Astrocyte (in vitro differentiated cells and primary cell): ENCODE measurements at regions not wholly inside any gene's neighbourhood (a gene's known extent, or its start where the extent isn't known, plus 50 kb on each side); places are given as distances from the start of the nearest gene placed in this dataset.
A peak's percentile ranks its signal among the peaks of the same experiment; 100 is the strongest.

Experiments used
- DNase-seq: peaks from one replicate; pipeline ENCODE4 v3.0.0-alpha.2; 2010; ENCODE audit warnings: low read depth
- FAIRE-seq: peaks from 2 replicates; lab custom pipeline; 2011; peaks lifted over from hg19 to GRCh38; lab: Jason Lieb, UNC
- H2AFZ ChIP-seq: 2 replicates; pipeline ENCODE4 v1.6.0; 2012; ENCODE audit warnings: low read depth, low read length, inconsistent platforms
- H3K27ac ChIP-seq: 2 replicates; pipeline ENCODE4 v1.5.1; 2011; ENCODE audit warnings: low read depth, low read length, inconsistent platforms
- H3K27me3 ChIP-seq: 2 replicates; pipeline ENCODE4 v1.6.0; 2011; ENCODE audit warnings: low read length, inconsistent platforms; ENCODE audit not compliant: insufficient read depth
- H3K36me3 ChIP-seq: 2 replicates; pipeline ENCODE4 v1.5.1; 2011; ENCODE audit warnings: low read length, inconsistent platforms; ENCODE audit not compliant: insufficient read depth
- H3K4me1 ChIP-seq: 2 replicates; pipeline ENCODE4 v1.5.1; 2011; ENCODE audit warnings: low read length, inconsistent platforms; ENCODE audit not compliant: insufficient read depth
- H3K4me2 ChIP-seq: 2 replicates; pipeline ENCODE4 v1.6.0; 2012; ENCODE audit warnings: low read length, inconsistent platforms
- H3K4me3 ChIP-seq: 2 replicates; pipeline ENCODE4 v1.5.1; 2011; ENCODE audit warnings: low read depth, mild to moderate bottlenecking, low read length, inconsistent platforms; ENCODE audit not compliant: insufficient read depth
- H3K79me2 ChIP-seq: 2 replicates; pipeline ENCODE4 v1.6.0; 2012; ENCODE audit warnings: mild to moderate bottlenecking, low read length, inconsistent platforms; ENCODE audit not compliant: insufficient read depth
- H3K9ac ChIP-seq: 2 replicates; pipeline ENCODE4 v1.6.0; 2012; ENCODE audit warnings: mild to moderate bottlenecking, low read length, inconsistent platforms
- H3K9me3 ChIP-seq: 2 replicates; pipeline ENCODE4 v1.5.1; 2012; ENCODE audit warnings: low read depth, mild to moderate bottlenecking, low read length, inconsistent platforms; ENCODE audit not compliant: insufficient read depth
- H4K20me1 ChIP-seq: 2 replicates; pipeline ENCODE4 v1.6.0; 2012; ENCODE audit warnings: low read length, inconsistent platforms; ENCODE audit not compliant: insufficient read depth
- H3K27ac Mint-ChIP-seq: one replicate; pipeline ENCODE4 v1.8.0; 2021; ENCODE audit warnings: mild to moderate bottlenecking, mixed read lengths; ENCODE audit not compliant: unreplicated experiment
- H3K27me3 Mint-ChIP-seq: one replicate; pipeline ENCODE4 v1.8.0; 2021; ENCODE audit warnings: low read depth, mixed read lengths; ENCODE audit not compliant: unreplicated experiment
- H3K36me3 Mint-ChIP-seq: one replicate; pipeline ENCODE4 v1.8.0; 2021; ENCODE audit warnings: low read depth, mixed read lengths; ENCODE audit not compliant: unreplicated experiment
- H3K4me1 Mint-ChIP-seq: one replicate; pipeline ENCODE4 v1.8.0; 2021; ENCODE audit warnings: low read depth, mixed read lengths; ENCODE audit not compliant: unreplicated experiment
- H3K4me3 Mint-ChIP-seq: one replicate; pipeline ENCODE4 v1.8.0; 2021; ENCODE audit warnings: mild to moderate bottlenecking, moderate library complexity, mixed read lengths; ENCODE audit not compliant: unreplicated experiment
- H3K9me3 Mint-ChIP-seq: one replicate; pipeline ENCODE4 v1.8.0; 2021; ENCODE audit warnings: mild to moderate bottlenecking, mixed read lengths; ENCODE audit not compliant: unreplicated experiment
- EZH2 ChIP-seq: IDR thresholded peaks from 2 replicates; pipeline ENCODE4 v1.6.1; 2012; ENCODE audit warnings: mild to moderate bottlenecking, low read length, inconsistent platforms; ENCODE audit not compliant: insufficient read depth
- TF ChIP-seq, protein P1 (sequence below): IDR thresholded peaks from 2 replicates; pipeline ENCODE4 v1.5.1; 2011; ENCODE audit warnings: low read depth, mild to moderate bottlenecking, inconsistent platforms, low read length, moderate library complexity; ENCODE audit not compliant: insufficient read depth

DNA sequence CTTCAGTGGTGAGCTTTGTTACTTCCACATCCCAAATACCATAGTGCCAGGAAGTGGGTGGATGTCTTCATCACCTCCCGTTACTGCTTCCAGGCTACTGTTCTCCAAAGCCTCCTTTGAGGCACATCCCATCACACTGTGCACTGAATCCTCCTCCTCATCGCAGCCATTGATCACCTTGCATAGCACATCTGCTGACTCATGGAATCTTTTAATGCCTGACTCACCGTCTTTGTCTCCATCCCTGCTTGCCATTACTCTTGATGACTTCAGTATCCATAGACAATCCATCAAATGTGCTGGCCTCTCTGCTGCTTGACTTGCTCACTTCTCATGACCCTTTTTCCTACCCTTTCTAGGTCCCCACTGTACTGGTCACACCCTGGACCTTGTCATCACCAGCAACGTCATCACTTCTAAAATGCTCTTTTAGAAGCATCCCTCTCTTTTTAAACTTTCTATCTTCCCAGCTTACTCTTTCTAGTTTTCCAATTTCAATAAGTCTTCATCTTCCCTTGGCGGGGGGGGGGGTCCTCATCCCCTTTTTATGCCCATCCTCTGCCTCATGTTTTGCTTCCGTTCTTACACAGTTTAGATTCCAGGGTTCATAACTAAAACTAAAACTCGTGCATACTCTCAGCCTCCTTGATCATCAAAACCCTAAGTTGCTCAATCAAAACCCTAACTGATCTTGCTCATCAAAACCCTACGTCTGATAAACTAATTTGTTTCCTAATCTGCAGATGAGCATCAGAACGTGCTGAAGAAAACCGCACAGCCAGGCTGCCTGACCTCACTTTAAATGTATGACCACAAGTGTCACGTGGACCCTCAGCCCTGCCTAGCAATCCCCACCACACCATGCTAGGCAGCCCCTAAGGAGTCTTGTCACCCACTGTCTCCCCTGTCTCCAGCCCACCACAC is 289.7 kb upstream of the ZFHX3 start:
- no peak overlapping the region for H3K9ac ChIP-seq
- no peak overlapping the region for H3K4me3 Mint-ChIP-seq
- H3K36me3 ChIP-seq: no peaks in the 10 kb centered on the region
- no peak overlapping the region for H3K27ac ChIP-seq
- no peaks in the 10 kb centered on the region for H3K27me3 ChIP-seq
- H2AFZ ChIP-seq: no peak overlapping the region
- H3K36me3 Mint-ChIP-seq: no peaks in the 10 kb centered on the region
- H3K27me3 Mint-ChIP-seq: no peaks in the 10 kb centered on the region
- no peaks in the 10 kb centered on the region for H3K79me2 ChIP-seq
- H3K4me1 ChIP-seq: no peaks in the 10 kb centered on the region
- H4K20me1 ChIP-seq: no peaks in the 10 kb centered on the region
- TF ChIP-seq, protein P1, sequence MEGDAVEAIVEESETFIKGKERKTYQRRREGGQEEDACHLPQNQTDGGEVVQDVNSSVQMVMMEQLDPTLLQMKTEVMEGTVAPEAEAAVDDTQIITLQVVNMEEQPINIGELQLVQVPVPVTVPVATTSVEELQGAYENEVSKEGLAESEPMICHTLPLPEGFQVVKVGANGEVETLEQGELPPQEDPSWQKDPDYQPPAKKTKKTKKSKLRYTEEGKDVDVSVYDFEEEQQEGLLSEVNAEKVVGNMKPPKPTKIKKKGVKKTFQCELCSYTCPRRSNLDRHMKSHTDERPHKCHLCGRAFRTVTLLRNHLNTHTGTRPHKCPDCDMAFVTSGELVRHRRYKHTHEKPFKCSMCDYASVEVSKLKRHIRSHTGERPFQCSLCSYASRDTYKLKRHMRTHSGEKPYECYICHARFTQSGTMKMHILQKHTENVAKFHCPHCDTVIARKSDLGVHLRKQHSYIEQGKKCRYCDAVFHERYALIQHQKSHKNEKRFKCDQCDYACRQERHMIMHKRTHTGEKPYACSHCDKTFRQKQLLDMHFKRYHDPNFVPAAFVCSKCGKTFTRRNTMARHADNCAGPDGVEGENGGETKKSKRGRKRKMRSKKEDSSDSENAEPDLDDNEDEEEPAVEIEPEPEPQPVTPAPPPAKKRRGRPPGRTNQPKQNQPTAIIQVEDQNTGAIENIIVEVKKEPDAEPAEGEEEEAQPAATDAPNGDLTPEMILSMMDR: no peak
- TF ChIP-seq EZH2: no peak
- FAIRE-seq (no peak), DNase-seq (no peak)
- no peaks in the 10 kb centered on the region for H3K9me3 ChIP-seq
- H3K27ac Mint-ChIP-seq: no peak overlapping the region
- no peaks in the 10 kb centered on the region for H3K4me1 Mint-ChIP-seq
- no peaks in the 10 kb centered on the region for H3K9me3 Mint-ChIP-seq
- H3K4me3 ChIP-seq: no peak overlapping the region
- no peak overlapping the region for H3K4me2 ChIP-seq

GRCh38 chr16:73329358-73330286 is 281.7 kb upstream of the ZFHX3 start:
- no peaks in the 10 kb centered on the region for H3K27me3 ChIP-seq
- FAIRE-seq (no peak), DNase-seq (peak; percentile 37)
- no peak overlapping the region for H3K27ac ChIP-seq
- H3K4me1 Mint-ChIP-seq: peaks cover 7% of the 10 kb centered on the region
- no peaks in the 10 kb centered on the region for H3K9me3 Mint-ChIP-seq
- no peaks in the 10 kb centered on the region for H3K36me3 ChIP-seq
- H3K9me3 ChIP-seq: no peaks in the 10 kb centered on the region
- no peaks in the 10 kb centered on the region for H3K4me1 ChIP-seq
- H3K36me3 Mint-ChIP-seq: no peaks in the 10 kb centered on the region
- H3K4me2 ChIP-seq: no peak overlapping the region
- no peak overlapping the region for H3K4me3 ChIP-seq
- no peaks in the 10 kb centered on the region for H4K20me1 ChIP-seq
- H3K27me3 Mint-ChIP-seq: no peaks in the 10 kb centered on the region
- H3K4me3 Mint-ChIP-seq: no peak overlapping the region
- no peak overlapping the region for H3K9ac ChIP-seq
- H3K79me2 ChIP-seq: no peaks in the 10 kb centered on the region
- no peak overlapping the region for H3K27ac Mint-ChIP-seq
- H2AFZ ChIP-seq: no peak overlapping the region
- TF ChIP-seq EZH2: no peak
- TF ChIP-seq, protein P1: no peak
